ENCODE measurements at regions not wholly inside any gene's neighbourhood (a gene's known extent, or its start where the extent isn't known, plus 50 kb on each side); places are given as distances from the start of the nearest gene placed in this dataset.

DNA sequence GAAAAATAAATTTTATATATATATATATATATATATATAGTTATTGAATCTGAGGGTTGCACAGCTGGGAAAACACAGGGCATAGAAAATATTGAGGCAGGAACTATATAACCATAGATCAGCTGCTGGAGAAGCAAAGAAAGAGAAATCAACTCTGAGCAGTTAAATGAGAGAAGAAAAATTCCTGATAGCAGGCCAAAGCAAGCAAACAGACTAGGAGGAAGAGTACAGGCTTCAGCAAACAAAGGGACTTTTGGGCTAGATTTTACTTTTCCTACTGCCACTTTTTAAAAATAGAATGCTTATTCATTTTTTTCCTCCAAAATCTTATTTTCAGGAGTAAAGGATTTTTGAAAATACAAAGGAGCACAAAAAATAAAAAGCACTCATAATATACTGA lies 216.0 kb upstream of the PRKD1 start:
- Histone ChIP-seq H4K20me1 (replicated peaks; ENCODE audit: insufficient read depth) (no peaks in the 10 kb centered on the region), H3K9me2 (ENCODE audit: insufficient read depth) (no peaks in the 10 kb centered on the region; the same call in 1 of the 2 replicates), H3K79me2 (replicated peaks; ENCODE audit: insufficient read depth) (no peaks in the 10 kb centered on the region), H3K4me3 (no peak overlapping the region), H3K27ac (ENCODE audit: low read depth) (no peak overlapping the region), H2AFZ (no peak overlapping the region), H3K36me3 (ENCODE audit: insufficient read depth) (no peaks in the 10 kb centered on the region; the same call in 1 of the 2 replicates), H3K4me2 (no peak overlapping the region), H3K4me1 (ENCODE audit: insufficient read depth) (no peaks in the 10 kb centered on the region), H3K27me3 (ENCODE audit: insufficient read depth) (no peaks in the 10 kb centered on the region), H3F3A (replicated peaks; ENCODE audit: low read depth) (no peaks in the 10 kb centered on the region)
- Mint-ChIP-seq H3K9me3 (peaks cover 24% of the 10 kb centered on the region), H3K27me3 (ENCODE audit: insufficient read depth, low read depth, poor library complexity) (peaks cover 5% of the 10 kb centered on the region), H3K36me3 (ENCODE audit: low read depth) (peaks cover 4% of the 10 kb centered on the region; the same call in 1 of the 3 replicates), H3K27ac (no peak overlapping the region), H3K4me1 (no peaks in the 10 kb centered on the region), H3K4me3 (no peak overlapping the region)
- ATAC-seq: no peak
- DNase-seq (ENCODE audit: low spot score): no peak
- TF ChIP-seq, protein P1, sequence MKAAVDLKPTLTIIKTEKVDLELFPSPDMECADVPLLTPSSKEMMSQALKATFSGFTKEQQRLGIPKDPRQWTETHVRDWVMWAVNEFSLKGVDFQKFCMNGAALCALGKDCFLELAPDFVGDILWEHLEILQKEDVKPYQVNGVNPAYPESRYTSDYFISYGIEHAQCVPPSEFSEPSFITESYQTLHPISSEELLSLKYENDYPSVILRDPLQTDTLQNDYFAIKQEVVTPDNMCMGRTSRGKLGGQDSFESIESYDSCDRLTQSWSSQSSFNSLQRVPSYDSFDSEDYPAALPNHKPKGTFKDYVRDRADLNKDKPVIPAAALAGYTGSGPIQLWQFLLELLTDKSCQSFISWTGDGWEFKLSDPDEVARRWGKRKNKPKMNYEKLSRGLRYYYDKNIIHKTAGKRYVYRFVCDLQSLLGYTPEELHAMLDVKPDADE (IDR thresholded peaks at IDR 0.05): no peak
- TF ChIP-seq CTCF (conservative IDR thresholded peaks at IDR 0.05; ENCODE audit: low read depth in 2 of 2) (no peak), EZH2 (IDR thresholded peaks at IDR 0.05; ENCODE audit: low read depth, unreplicated experiment) (no peak), JUNB (IDR thresholded peaks at IDR 0.05; ENCODE audit: unreplicated experiment) (no peak), POLR2AphosphoS5 (IDR thresholded peaks at IDR 0.05; ENCODE audit: low read depth) (no peak), ZNF114 (CRISPR knock-in tag; IDR thresholded peaks at IDR 0.05) (no peak), REST (IDR thresholded peaks at IDR 0.05; ENCODE audit: unreplicated experiment) (no peak), ZNF331 (CRISPR knock-in tag; IDR thresholded peaks at IDR 0.05; ENCODE audit: low read depth) (no peak), CREB1 (CRISPR knock-in tag; IDR thresholded peaks at IDR 0.05; ENCODE audit: low read depth) (no peak), STAT1 (IDR thresholded peaks at IDR 0.05; ENCODE audit: unreplicated experiment) (no peak), EZH2phosphoT487 (IDR thresholded peaks at IDR 0.05; ENCODE audit: unreplicated experiment) (no peak), NANOG (IDR thresholded peaks at IDR 0.05; ENCODE audit: borderline replicate concordance) (no peak)
- TF ChIP-seq, protein P2, sequence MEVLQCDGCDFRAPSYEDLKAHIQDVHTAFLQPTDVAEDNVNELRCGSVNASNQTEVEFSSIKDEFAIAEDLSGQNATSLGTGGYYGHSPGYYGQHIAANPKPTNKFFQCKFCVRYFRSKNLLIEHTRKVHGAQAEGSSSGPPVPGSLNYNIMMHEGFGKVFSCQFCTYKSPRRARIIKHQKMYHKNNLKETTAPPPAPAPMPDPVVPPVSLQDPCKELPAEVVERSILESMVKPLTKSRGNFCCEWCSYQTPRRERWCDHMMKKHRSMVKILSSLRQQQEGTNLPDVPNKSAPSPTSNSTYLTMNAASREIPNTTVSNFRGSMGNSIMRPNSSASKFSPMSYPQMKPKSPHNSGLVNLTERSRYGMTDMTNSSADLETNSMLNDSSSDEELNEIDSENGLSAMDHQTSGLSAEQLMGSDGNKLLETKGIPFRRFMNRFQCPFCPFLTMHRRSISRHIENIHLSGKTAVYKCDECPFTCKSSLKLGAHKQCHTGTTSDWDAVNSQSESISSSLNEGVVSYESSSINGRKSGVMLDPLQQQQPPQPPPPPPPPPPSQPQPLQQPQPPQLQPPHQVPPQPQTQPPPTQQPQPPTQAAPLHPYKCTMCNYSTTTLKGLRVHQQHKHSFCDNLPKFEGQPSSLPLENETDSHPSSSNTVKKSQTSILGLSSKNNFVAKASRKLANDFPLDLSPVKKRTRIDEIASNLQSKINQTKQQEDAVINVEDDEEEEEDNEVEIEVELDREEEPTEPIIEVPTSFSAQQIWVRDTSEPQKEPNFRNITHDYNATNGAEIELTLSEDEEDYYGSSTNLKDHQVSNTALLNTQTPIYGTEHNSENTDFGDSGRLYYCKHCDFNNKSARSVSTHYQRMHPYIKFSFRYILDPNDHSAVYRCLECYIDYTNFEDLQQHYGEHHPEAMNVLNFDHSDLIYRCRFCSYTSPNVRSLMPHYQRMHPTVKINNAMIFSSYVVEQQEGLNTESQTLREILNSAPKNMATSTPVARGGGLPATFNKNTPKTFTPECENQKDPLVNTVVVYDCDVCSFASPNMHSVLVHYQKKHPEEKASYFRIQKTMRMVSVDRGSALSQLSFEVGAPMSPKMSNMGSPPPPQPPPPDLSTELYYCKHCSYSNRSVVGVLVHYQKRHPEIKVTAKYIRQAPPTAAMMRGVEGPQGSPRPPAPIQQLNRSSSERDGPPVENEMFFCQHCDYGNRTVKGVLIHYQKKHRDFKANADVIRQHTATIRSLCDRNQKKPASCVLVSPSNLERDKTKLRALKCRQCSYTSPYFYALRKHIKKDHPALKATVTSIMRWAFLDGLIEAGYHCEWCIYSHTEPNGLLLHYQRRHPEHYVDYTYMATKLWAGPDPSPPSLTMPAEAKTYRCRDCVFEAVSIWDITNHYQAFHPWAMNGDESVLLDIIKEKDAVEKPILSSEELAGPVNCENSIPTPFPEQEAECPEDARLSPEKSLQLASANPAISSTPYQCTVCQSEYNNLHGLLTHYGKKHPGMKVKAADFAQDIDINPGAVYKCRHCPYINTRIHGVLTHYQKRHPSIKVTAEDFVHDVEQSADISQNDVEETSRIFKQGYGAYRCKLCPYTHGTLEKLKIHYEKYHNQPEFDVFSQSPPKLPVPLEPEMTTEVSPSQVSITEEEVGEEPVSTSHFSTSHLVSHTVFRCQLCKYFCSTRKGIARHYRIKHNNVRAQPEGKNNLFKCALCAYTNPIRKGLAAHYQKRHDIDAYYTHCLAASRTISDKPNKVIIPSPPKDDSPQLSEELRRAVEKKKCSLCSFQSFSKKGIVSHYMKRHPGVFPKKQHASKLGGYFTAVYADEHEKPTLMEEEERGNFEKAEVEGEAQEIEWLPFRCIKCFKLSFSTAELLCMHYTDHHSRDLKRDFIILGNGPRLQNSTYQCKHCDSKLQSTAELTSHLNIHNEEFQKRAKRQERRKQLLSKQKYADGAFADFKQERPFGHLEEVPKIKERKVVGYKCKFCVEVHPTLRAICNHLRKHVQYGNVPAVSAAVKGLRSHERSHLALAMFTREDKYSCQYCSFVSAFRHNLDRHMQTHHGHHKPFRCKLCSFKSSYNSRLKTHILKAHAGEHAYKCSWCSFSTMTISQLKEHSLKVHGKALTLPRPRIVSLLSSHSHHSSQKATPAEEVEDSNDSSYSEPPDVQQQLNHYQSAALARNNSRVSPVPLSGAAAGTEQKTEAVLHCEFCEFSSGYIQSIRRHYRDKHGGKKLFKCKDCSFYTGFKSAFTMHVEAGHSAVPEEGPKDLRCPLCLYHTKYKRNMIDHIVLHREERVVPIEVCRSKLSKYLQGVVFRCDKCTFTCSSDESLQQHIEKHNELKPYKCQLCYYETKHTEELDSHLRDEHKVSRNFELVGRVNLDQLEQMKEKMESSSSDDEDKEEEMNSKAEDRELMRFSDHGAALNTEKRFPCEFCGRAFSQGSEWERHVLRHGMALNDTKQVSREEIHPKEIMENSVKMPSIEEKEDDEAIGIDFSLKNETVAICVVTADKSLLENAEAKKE (CRISPR knock-in tag; IDR thresholded peaks at IDR 0.05): no peak

Data from GM23338 (cell line).